ENCODE measurements at regions not wholly inside any gene's neighbourhood (a gene's known extent, or its start where the extent isn't known, plus 50 kb on each side); places are given as distances from the start of the nearest gene placed in this dataset.

DNA sequence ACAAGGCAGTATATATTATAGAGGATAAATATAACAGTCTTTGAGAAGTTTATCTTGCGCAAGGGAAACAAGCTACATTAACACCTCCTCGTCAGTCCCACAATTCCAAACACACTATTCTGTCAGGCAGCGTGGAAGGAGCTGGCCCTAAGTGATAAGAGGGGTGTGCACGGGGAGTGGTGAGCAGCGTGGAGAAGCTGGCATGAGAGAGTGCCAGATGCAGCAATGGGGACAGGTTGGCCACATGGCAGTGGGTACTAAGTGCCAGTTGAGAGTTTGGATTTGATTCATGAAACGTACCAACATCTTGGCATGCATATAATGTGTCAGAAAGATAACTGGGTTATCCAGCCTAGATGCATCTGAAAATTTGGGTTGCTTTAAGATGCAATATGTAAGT, 460.2 kb downstream of the ICE1 start:
- TF ChIP-seq EZH2phosphoT487 (IDR thresholded peaks at IDR 0.05; ENCODE audit: insufficient read depth, low read depth) (no peak), EZH2 (IDR thresholded peaks at IDR 0.05; ENCODE audit: insufficient read depth, poor library complexity, severe bottlenecking) (no peak)

Data from GM23248 (cell line).